IMR-90 (cell line): ENCODE measurements at regions not wholly inside any gene's neighbourhood (a gene's known extent, or its start where the extent isn't known, plus 50 kb on each side); places are given as distances from the start of the nearest gene placed in this dataset.

Experiments used
- ATAC-seq: fragments of 200-7000 bp; cut with Tn5 transposase; 2 replicates; pipeline ENCODE4 v1.9.1; 2020; ENCODE audit warnings: low read depth, mild to moderate bottlenecking, moderate library complexity
- BruUV-seq: library from RNA; stranded (reverse); fragments of 400-500 nt; replicated peaks from 2 replicates; lab custom pipeline; 2021; lab: Mats Ljungman, UMichigan
- CTCF ChIA-PET: fragments of 300-600 bp; formaldehyde crosslinking; extraction: SDS; loops from one replicate; lab custom pipeline; 2021; ENCODE audit warnings: antibody characterized with exemption; lab: Yijun Ruan, JAX
- POLR2A ChIA-PET: fragments of 300-600 bp; sonication (Branson Sonifier 250); formaldehyde crosslinking; loops from one replicate; lab custom pipeline; 2022; ENCODE audit warnings: antibody characterized with exemption; ENCODE audit not compliant: unreplicated experiment; lab: Charles Lee
- DNase-seq: peaks from one replicate; pipeline ENCODE4 v3.0.0; 2013
- H2AFZ ChIP-seq: replicated peaks from 2 replicates; pipeline ENCODE3; 2013; ENCODE audit warnings: low read length, mild to moderate bottlenecking; ENCODE audit not compliant: poor library complexity
- H2AK5ac ChIP-seq: 2 replicates; pipeline ENCODE4 v1.6.1; 2013; ENCODE audit warnings: low read depth, low read length, inconsistent platforms
- H2AK9ac ChIP-seq: replicated peaks from 2 replicates; pipeline ENCODE3; 2013; ENCODE audit warnings: mild to moderate bottlenecking, low read depth, low read length, moderate library complexity; ENCODE audit not compliant: poor library complexity
- H2BK120ac ChIP-seq: 2 replicates; pipeline ENCODE4 v1.6.1; 2013; ENCODE audit warnings: low read depth, low read length, inconsistent platforms
- H2BK15ac ChIP-seq: 3 replicates; pipeline ENCODE4 v1.6.1; 2013; ENCODE audit warnings: low read depth, low read length, inconsistent platforms
- H2BK20ac ChIP-seq: 2 replicates; pipeline ENCODE4 v1.6.1; 2013; ENCODE audit warnings: low read depth, mild to moderate bottlenecking, inconsistent platforms, low read length, moderate library complexity
- H2BK5ac ChIP-seq: 2 replicates; pipeline ENCODE4 v1.6.1; 2013; ENCODE audit warnings: mild to moderate bottlenecking, low read depth, low read length, inconsistent platforms; ENCODE audit not compliant: poor library complexity, severe bottlenecking
- H3K14ac ChIP-seq: replicated peaks from 2 replicates; pipeline ENCODE4 v1.6.1; 2013; ENCODE audit warnings: low read depth, low read length, inconsistent platforms
- H3K18ac ChIP-seq: 2 replicates; pipeline ENCODE4 v1.6.1; 2013; ENCODE audit warnings: low read depth, low read length, control low read depth
- H3K23ac ChIP-seq: 2 replicates; pipeline ENCODE4 v1.6.1; 2013; ENCODE audit warnings: low read depth, low read length, inconsistent platforms
- H3K27ac ChIP-seq: 2 replicates; pipeline ENCODE4 v1.5.1; 2013; ENCODE audit warnings: mild to moderate bottlenecking, control low read depth, low read length; ENCODE audit not compliant: insufficient read depth
- H3K27me3 ChIP-seq: 2 replicates; pipeline ENCODE4 v1.6.1; 2013; ENCODE audit warnings: low read length; ENCODE audit not compliant: control insufficient read depth, insufficient read depth
- H3K36me3 ChIP-seq: 2 replicates; pipeline ENCODE4 v1.6.1; 2013; ENCODE audit warnings: low read length, mixed read lengths; ENCODE audit not compliant: control insufficient read depth, insufficient read depth
- H3K4ac ChIP-seq: 2 replicates; pipeline ENCODE4 v1.6.1; 2013; ENCODE audit warnings: low read depth, low read length, inconsistent platforms
- H3K4me1 ChIP-seq: 2 replicates; pipeline ENCODE4 v1.6.1; 2013; ENCODE audit warnings: low read length, mixed read lengths; ENCODE audit not compliant: control insufficient read depth, insufficient read depth
- H3K4me2 ChIP-seq: 2 replicates; pipeline ENCODE4 v1.6.1; 2013; ENCODE audit warnings: low read depth, mild to moderate bottlenecking, control low read depth, low read length, moderate library complexity
- H3K4me3 ChIP-seq: 2 replicates; pipeline ENCODE4 v1.5.1; 2013; ENCODE audit warnings: low read depth, mild to moderate bottlenecking, control low read depth, low read length, moderate library complexity; ENCODE audit not compliant: insufficient read depth
- H3K56ac ChIP-seq: 2 replicates; pipeline ENCODE4 v1.6.1; 2013; ENCODE audit warnings: low read length, inconsistent platforms; ENCODE audit not compliant: insufficient read depth; ENCODE audit errors: extremely low read depth
- H3K79me1 ChIP-seq, 2 experiments: 2 replicates each; pipeline ENCODE4 v1.6.1; 2013; ENCODE audit warnings: low read length in 2 of 2, inconsistent platforms in 1 of 2, low read depth in 1 of 2
- H3K9ac ChIP-seq: 2 replicates; pipeline ENCODE4 v1.6.1; 2013; ENCODE audit warnings: low read depth, low read length, control low read depth
- H3K9me1 ChIP-seq: 2 replicates; pipeline ENCODE4 v1.6.1; 2013; ENCODE audit warnings: low read length, inconsistent platforms; ENCODE audit not compliant: insufficient read depth
- H3K9me3 ChIP-seq: 2 replicates; pipeline ENCODE4 v1.6.1; 2013; ENCODE audit warnings: low read length; ENCODE audit not compliant: control insufficient read depth, insufficient read depth
- H4K20me1 ChIP-seq: 2 replicates; pipeline ENCODE4 v1.6.1; 2013; ENCODE audit warnings: low read length, inconsistent platforms; ENCODE audit not compliant: insufficient read depth
- H4K5ac ChIP-seq: 2 replicates; pipeline ENCODE4 v1.6.1; 2013; ENCODE audit warnings: mild to moderate bottlenecking, low read depth, low read length, control low read depth
- H4K8ac ChIP-seq, 2 experiments: 2 replicates each; pipeline ENCODE4 v1.6.1; 2013; ENCODE audit warnings: low read depth in 2 of 2, low read length in 2 of 2, control low read depth in 1 of 2, inconsistent platforms in 1 of 2
- H4K91ac ChIP-seq: 2 replicates; pipeline ENCODE4 v1.6.1; 2013; ENCODE audit warnings: low read depth, low read length, inconsistent platforms; ENCODE audit not compliant: insufficient read depth
- BHLHE40 ChIP-seq: fragments of 150-350 bp; IDR thresholded peaks from 2 replicates; pipeline ENCODE4 v1.6.1; 2016; ENCODE audit warnings: mild to moderate bottlenecking, low read depth, low read length
- CEBPB ChIP-seq: IDR thresholded peaks from 2 replicates; pipeline ENCODE4 v1.6.1; 2012; ENCODE audit warnings: low read depth, low read length, improper control_type of control experiment
- FOS ChIP-seq: fragments of 150-350 bp; IDR thresholded peaks from 2 replicates; pipeline ENCODE4 v1.6.1; 2016; ENCODE audit warnings: low read depth, low read length
- MAFK ChIP-seq: IDR thresholded peaks from 2 replicates; pipeline ENCODE4 v1.6.1; 2012; ENCODE audit warnings: low read depth, low read length, improper control_type of control experiment
- MAZ ChIP-seq: IDR thresholded peaks from 2 replicates; pipeline ENCODE4 v1.6.1; 2012; ENCODE audit warnings: low read depth, mild to moderate bottlenecking, low read length, improper control_type of control experiment, moderate library complexity, borderline replicate concordance
- NFE2L2 ChIP-seq: fragments of 150-350 bp; IDR thresholded peaks from 2 replicates; pipeline ENCODE4 v1.6.1; 2016; ENCODE audit warnings: low read depth, mild to moderate bottlenecking, low read length
- POLR2A ChIP-seq: IDR thresholded peaks from 2 replicates; pipeline ENCODE4 v1.6.1; 2012; ENCODE audit warnings: mild to moderate bottlenecking, low read depth, low read length
- RAD21 ChIP-seq: IDR thresholded peaks from 2 replicates; pipeline ENCODE4 v1.6.1; 2012; ENCODE audit warnings: low read length, improper control_type of control experiment
- RCOR1 ChIP-seq: IDR thresholded peaks from 2 replicates; pipeline ENCODE4 v1.6.1; 2012; ENCODE audit warnings: mild to moderate bottlenecking, low read length, improper control_type of control experiment; ENCODE audit not compliant: insufficient replicate concordance
- RFX5 ChIP-seq: IDR thresholded peaks from 2 replicates; pipeline ENCODE4 v1.8.0; 2012; ENCODE audit warnings: low read depth, mild to moderate bottlenecking, low read length, moderate library complexity
- SMC3 ChIP-seq: fragments of 150-350 bp; IDR thresholded peaks from 2 replicates; pipeline ENCODE4 v1.6.1; 2016; ENCODE audit warnings: low read depth, mild to moderate bottlenecking, antibody characterized with exemption, low read length, moderate library complexity
- WGBS, 2 experiments: methylation state at CpG; one replicate each; pipeline versions ENCODE4 v1.1.5 to v1.1.7; 2013; ENCODE audit warnings: missing lambda C conversion rate in 2 of 2; ENCODE audit not compliant: insufficient read length in 1 of 2; ENCODE audit errors: extremely low coverage in 2 of 2; 5-methylcytosine and 5-hydroxymethylcytosine counted together
- dilution Hi-C: fragments of 300-500 bp; cut with HindIII; formaldehyde crosslinking; loops from one replicate; pipeline ENCODE4 v1.14.3; 2018; ENCODE audit warnings: low sequenced_read_pairs; ENCODE audit not compliant: unreplicated experiment
- in situ Hi-C: fragments of 300-500 bp; cut with MboI; formaldehyde crosslinking; loops from 3 replicates; pipeline ENCODE4 v1.14.3; 2019; ENCODE audit warnings: low sequenced_read_pairs, inconsistent platforms, mixed read lengths
- intact Hi-C: fragments of 100-400 bp; cut with micrococcal nuclease; formaldehyde crosslinking; loops from 2 replicates; pipeline ENCODE4 v1.10.0; 2022
- TF ChIP-seq, protein P1 (sequence below): fragments of 150-350 bp; IDR thresholded peaks from 2 replicates; pipeline ENCODE4 v1.6.1; 2017; ENCODE audit warnings: mild to moderate bottlenecking, antibody characterized with exemption, low read length, low read depth
- TF ChIP-seq, protein P2 (sequence below): conservative IDR thresholded peaks from 2 replicates; pipeline ENCODE4 v1.5.1; 2012; ENCODE audit warnings: mild to moderate bottlenecking, low read depth, low read length, improper control_type of control experiment
- TF ChIP-seq, protein P3 (sequence below): fragments of 150-350 bp; IDR thresholded peaks from 2 replicates; pipeline ENCODE4 v1.6.1; 2016; ENCODE audit warnings: low read depth, mild to moderate bottlenecking, low read length, moderate library complexity, borderline replicate concordance

DNA sequence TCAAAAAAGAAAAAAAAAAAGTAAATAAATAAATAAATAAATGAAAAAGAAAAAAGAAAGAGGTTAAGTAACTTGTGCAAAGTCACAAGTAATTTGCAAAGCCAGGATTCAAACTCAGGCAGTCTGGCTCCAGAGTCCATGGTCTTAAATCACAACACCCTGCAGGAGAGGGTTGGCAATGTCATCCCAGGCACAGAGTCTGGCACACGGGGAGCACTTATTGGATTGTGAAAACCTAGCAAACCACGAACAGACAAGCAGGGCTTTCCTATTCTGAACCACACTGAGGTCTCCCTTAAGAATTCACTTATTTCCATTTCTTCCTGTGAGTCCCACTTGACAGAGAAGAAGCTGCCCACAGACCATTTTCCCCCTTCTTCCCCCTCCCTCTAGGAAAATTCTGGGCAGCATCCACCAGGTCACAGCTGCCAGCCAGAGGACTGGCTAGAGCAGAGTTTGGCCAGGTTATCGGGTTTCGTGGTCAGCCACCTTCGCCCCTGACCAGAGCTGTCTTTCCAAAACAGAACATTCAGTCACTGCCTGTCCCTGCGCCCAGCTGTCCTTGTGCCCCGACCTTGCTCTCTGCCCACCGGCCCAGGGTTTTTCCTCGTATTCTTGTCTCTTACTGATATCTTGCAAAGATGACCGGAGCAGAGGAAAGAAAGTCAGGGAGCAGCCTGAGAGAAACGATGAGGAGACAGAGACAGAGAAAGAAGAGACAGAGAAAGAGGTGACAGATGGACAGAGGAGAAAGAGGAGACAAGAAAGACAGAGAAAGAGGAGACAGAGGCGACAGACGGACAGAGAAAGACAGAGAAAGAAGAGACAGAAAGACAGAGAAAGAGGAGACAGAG lies 106.4 kb upstream of the PTPN1 start:
- in situ Hi-C loops: no loop called here
- TF ChIP-seq RAD21 (no peak), RFX5 (no peak), MAFK (no peak), RCOR1 (no peak), NFE2L2 (no peak), POLR2A (no peak), CEBPB (no peak), MAZ (no peak), FOS (no peak), SMC3 (no peak), BHLHE40 (no peak)
- TF ChIP-seq, protein P1, sequence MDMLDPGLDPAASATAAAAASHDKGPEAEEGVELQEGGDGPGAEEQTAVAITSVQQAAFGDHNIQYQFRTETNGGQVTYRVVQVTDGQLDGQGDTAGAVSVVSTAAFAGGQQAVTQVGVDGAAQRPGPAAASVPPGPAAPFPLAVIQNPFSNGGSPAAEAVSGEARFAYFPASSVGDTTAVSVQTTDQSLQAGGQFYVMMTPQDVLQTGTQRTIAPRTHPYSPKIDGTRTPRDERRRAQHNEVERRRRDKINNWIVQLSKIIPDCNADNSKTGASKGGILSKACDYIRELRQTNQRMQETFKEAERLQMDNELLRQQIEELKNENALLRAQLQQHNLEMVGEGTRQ: no peak
- TF ChIP-seq, protein P2, sequence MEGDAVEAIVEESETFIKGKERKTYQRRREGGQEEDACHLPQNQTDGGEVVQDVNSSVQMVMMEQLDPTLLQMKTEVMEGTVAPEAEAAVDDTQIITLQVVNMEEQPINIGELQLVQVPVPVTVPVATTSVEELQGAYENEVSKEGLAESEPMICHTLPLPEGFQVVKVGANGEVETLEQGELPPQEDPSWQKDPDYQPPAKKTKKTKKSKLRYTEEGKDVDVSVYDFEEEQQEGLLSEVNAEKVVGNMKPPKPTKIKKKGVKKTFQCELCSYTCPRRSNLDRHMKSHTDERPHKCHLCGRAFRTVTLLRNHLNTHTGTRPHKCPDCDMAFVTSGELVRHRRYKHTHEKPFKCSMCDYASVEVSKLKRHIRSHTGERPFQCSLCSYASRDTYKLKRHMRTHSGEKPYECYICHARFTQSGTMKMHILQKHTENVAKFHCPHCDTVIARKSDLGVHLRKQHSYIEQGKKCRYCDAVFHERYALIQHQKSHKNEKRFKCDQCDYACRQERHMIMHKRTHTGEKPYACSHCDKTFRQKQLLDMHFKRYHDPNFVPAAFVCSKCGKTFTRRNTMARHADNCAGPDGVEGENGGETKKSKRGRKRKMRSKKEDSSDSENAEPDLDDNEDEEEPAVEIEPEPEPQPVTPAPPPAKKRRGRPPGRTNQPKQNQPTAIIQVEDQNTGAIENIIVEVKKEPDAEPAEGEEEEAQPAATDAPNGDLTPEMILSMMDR: no peak
- TF ChIP-seq, protein P3, sequence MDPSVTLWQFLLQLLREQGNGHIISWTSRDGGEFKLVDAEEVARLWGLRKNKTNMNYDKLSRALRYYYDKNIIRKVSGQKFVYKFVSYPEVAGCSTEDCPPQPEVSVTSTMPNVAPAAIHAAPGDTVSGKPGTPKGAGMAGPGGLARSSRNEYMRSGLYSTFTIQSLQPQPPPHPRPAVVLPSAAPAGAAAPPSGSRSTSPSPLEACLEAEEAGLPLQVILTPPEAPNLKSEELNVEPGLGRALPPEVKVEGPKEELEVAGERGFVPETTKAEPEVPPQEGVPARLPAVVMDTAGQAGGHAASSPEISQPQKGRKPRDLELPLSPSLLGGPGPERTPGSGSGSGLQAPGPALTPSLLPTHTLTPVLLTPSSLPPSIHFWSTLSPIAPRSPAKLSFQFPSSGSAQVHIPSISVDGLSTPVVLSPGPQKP: no peak

More for the DNA sequence above, 106.4 kb upstream of the PTPN1 start:
- Histone ChIP-seq H3K56ac (no peak overlapping the region), H3K4me3 (no peak overlapping the region), H3K18ac (no peak overlapping the region), H3K9me1 (peaks cover 4% of the 10 kb centered on the region; the same call in 1 of the 2 replicates), H4K5ac (no peak overlapping the region), H3K23ac (no peak overlapping the region), H3K4ac (no peak overlapping the region), H3K27me3 (peaks cover 13% of the 10 kb centered on the region), H3K9ac (no peak overlapping the region), H2BK5ac (no peak overlapping the region), H2BK120ac (no peak overlapping the region), H3K4me1 (peaks cover 21% of the 10 kb centered on the region), H2AFZ (no peak overlapping the region), H3K27ac (no peak overlapping the region), H3K9me3 (no peaks in the 10 kb centered on the region), H2BK20ac (no peak overlapping the region; the same call in 1 of the 2 replicates), H4K8ac (no peak overlapping the region), H3K36me3 (no peaks in the 10 kb centered on the region), H3K14ac (no peak overlapping the region), H2BK15ac (no peak overlapping the region), H2AK5ac (peak overlapping the region; percentile 57; the same call in 1 of the 2 replicates), H4K20me1 (no peaks in the 10 kb centered on the region), H2AK9ac (no peak overlapping the region), H3K4me2 (no peak overlapping the region), H4K91ac (no peak overlapping the region), H3K79me1 (no peaks in the 10 kb centered on the region)
- POLR2A ChIA-PET: interaction anchor here (0.7 kb wide), 1 partner anchor 11 kb away, joined by 3 read pairs; no protein-coding TSS in a partner anchor
- intact Hi-C loops (loop anchor here (5.0 kb wide), 1 partner anchor 59 kb away; no protein-coding TSS in a partner anchor), dilution Hi-C loops (no loop called here)
- CTCF ChIA-PET: no interaction called here
- DNase-seq (no peak), ATAC-seq (peak; percentile 15; the same call in 1 of the 2 replicates)
- no TSS peak for BruUV-seq
- 59% methylated on average over 6 of the region's 13 CpGs; no CpG with 5 or more reads in 1 of the 2 experiments for WGBS, 2 experiments
